RCC 7860 (cell line): ENCODE measurements at regions not wholly inside any gene's neighbourhood (a gene's known extent, or its start where the extent isn't known, plus 50 kb on each side); places are given as distances from the start of the nearest gene placed in this dataset.

ENCODE experiments used
- DNase-seq: peaks from one replicate; pipeline ENCODE4 v3.0.0-alpha.2; 2015; ENCODE audit warnings: low spot score
- FAIRE-seq: peaks from 2 replicates; lab custom pipeline; 2012; peaks lifted over from hg19 to GRCh38; lab: Jason Lieb, UNC

GRCh38 chr2:176639671-176640070, 370.4 kb downstream of the MTX2 start:
- DNase-seq (no peak), FAIRE-seq (no peak)

- FAIRE-seq (no peak), DNase-seq (no peak)
These were observed 372.2 kb downstream of the MTX2 start for GRCh38 chr2:176641436-176641835.

GRCh38 chr2:176642074-176642473, 372.8 kb downstream of the MTX2 start:
- DNase-seq, result peak; percentile 96
- FAIRE-seq, result peak; percentile 95

- DNase-seq (peak; percentile 75), FAIRE-seq (no peak)
These were observed 374.4 kb downstream of the MTX2 start for GRCh38 chr2:176643646-176644045.

GRCh38 chr2:176645494-176645893, 376.3 kb downstream of the MTX2 start:
- FAIRE-seq (no peak), DNase-seq (no peak)

GRCh38 chr2:176646033-176646615, 376.9 kb downstream of the MTX2 start:
- DNase-seq, result no peak
- FAIRE-seq, result no peak

GRCh38 chr2:176647325-176648165, 378.3 kb downstream of the MTX2 start:
- DNase-seq (no peak), FAIRE-seq (no peak)

GRCh38 chr2:176648700-176649297, 379.6 kb downstream of the MTX2 start:
- DNase-seq (no peak), FAIRE-seq (no peak)

- FAIRE-seq (no peak), DNase-seq (no peak)
These were observed 381.0 kb downstream of the MTX2 start for GRCh38 chr2:176650104-176650837.

- DNase-seq (no peak), FAIRE-seq (no peak)
These were observed 381.8 kb downstream of the MTX2 start for GRCh38 chr2:176650838-176651555.

- FAIRE-seq (peak; percentile 82), DNase-seq (peak; percentile 71)
These were observed 383.3 kb downstream of the MTX2 start for GRCh38 chr2:176652300-176653182.

GRCh38 chr2:176653479-176654443, 384.5 kb downstream of the MTX2 start:
- FAIRE-seq, result peak; percentile 69
- peak; percentile 62 for DNase-seq

- FAIRE-seq (no peak), DNase-seq (no peak)
These were observed 387.0 kb downstream of the MTX2 start for GRCh38 chr2:176656038-176656775.

- FAIRE-seq, result no peak
- no peak for DNase-seq
These were observed 387.5 kb downstream of the MTX2 start for GRCh38 chr2:176656776-176657140.

- DNase-seq, result no peak
- FAIRE-seq, result no peak
These were observed 388.2 kb downstream of the MTX2 start for GRCh38 chr2:176657393-176657792.

- DNase-seq (no peak), FAIRE-seq (no peak)
These were observed 389.5 kb downstream of the MTX2 start for GRCh38 chr2:176658708-176659107.

- FAIRE-seq (no peak), DNase-seq (no peak)
These were observed 393.5 kb downstream of the MTX2 start for GRCh38 chr2:176662753-176663152.

- FAIRE-seq (no peak), DNase-seq (no peak)
These were observed 395.2 kb downstream of the MTX2 start for GRCh38 chr2:176664478-176664877.
